ENCODE measurements at regions not wholly inside any gene's neighbourhood (a gene's known extent, or its start where the extent isn't known, plus 50 kb on each side); places are given as distances from the start of the nearest gene placed in this dataset.
A peak's percentile ranks its signal among the peaks of the same experiment; 100 is the strongest.

DNA sequence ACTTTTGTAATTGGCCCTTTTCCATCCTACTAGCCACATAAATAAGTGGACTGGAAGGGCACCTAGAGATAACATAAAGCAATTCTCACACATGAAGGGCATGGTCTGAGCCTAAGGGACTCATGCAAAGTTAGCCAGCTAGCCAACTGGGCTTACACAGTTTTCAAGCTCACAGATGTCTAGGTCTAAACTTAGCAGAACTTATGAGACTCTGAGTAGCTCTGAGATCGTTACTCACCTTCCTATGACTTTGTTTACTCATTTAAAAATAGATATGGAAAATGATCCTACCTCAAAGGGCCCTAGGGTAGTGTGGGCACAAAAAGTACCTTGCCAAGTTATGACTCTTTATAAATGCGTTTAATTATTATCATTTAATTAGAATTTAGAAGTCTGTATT, 410.4 kb upstream of the MPDZ start:
- Mint-ChIP-seq H3K4me3 (no peak overlapping the region), H3K9me3 (peaks cover 5 to 43% (median 17%) of the 10 kb centered on the region in 5 donors)

DNA sequence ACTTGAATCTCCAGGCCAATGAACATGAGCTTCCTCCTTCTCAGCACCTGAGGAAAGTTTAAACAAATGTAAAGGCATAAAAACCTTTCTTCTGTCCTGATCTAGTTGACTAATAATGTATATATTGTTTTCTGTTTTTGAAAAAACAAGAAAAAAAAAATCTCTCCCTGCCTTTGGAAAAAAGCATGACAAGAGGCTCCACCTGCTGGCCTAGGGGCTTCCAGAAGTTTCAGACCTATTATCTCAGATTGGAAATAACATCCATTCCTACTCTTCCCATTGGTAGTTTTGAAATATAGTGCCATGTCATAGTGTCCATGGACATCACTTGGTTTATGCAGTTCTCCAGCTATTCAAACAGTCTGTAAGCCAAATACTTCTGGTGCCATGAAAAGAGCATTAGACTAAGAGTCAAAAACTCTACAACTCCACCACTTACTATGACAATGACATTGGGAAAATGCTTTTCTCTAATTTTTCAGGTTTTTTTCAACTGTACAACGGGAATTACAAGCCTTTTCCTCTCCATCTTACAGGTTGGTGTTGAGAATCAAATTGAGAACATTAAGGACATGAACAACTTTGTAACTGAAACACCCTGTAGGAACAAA, 409.6 kb upstream of the MPDZ start:
- Mint-ChIP-seq H3K36me3 (no peaks in the 10 kb centered on the region), H3K4me1 (no peaks in the 10 kb centered on the region), H3K27me3 (no peaks in the 10 kb centered on the region), H3K9me3 (peaks cover 5 to 35% (median 14%) of the 10 kb centered on the region in 5 donors), H3K4me3 (no peak overlapping the region), H3K27ac (no peak overlapping the region)
- ChIA-PET POLR2A (no interaction called here), CTCF (no interaction called here)
- Histone ChIP-seq H3K4me1 (ENCODE audit: insufficient read depth, low read length) (no peaks in the 10 kb centered on the region), H3K36me3 (ENCODE audit: insufficient read depth, low read length) (no peaks in the 10 kb centered on the region), H3K27ac (ENCODE audit: low read depth, low read length) (no peak overlapping the region), H3K4me3 (ENCODE audit: low read length) (no peak overlapping the region), H3K27me3 (ENCODE audit: insufficient read depth, low read length, poor library complexity, severe bottlenecking) (no peaks in the 10 kb centered on the region), H3K9me3 (ENCODE audit: low read length) (no peaks in the 10 kb centered on the region)
- no peak for DNase-seq

More for the DNA sequence above, 410.4 kb upstream of the MPDZ start:
- no peaks in the 10 kb centered on the region for H3K4me1 Mint-ChIP-seq
- Histone ChIP-seq H3K27me3 (ENCODE audit: insufficient read depth, low read length, poor library complexity, severe bottlenecking) (no peaks in the 10 kb centered on the region), H3K36me3 (ENCODE audit: insufficient read depth, low read length) (no peaks in the 10 kb centered on the region), H3K9me3 (ENCODE audit: low read length) (no peaks in the 10 kb centered on the region), H3K27ac (ENCODE audit: low read depth, low read length) (no peak overlapping the region), H3K4me3 (ENCODE audit: low read length) (no peak overlapping the region), H3K4me1 (ENCODE audit: insufficient read depth, low read length) (no peaks in the 10 kb centered on the region)
- no peak overlapping the region for H3K27ac Mint-ChIP-seq
- CTCF ChIA-PET, result no interaction called here
- no peaks in the 10 kb centered on the region for H3K36me3 Mint-ChIP-seq
- H3K27me3 Mint-ChIP-seq, result no peaks in the 10 kb centered on the region
- no peak for DNase-seq
- POLR2A ChIA-PET, result no interaction called here

GRCh38 chr9:13688223-13688989, 408.9 kb upstream of the MPDZ start:
- ChIA-PET POLR2A (no interaction called here), CTCF (no interaction called here)
- no peaks in the 10 kb centered on the region for H3K36me3 ChIP-seq (ENCODE audit: insufficient read depth, low read length)
- H3K4me3 ChIP-seq (ENCODE audit: low read length), result no peak overlapping the region
- H3K9me3 ChIP-seq (ENCODE audit: low read length), result no peaks in the 10 kb centered on the region
- DNase-seq, result no peak
- H3K27ac ChIP-seq (ENCODE audit: low read depth, low read length), result no peak overlapping the region
- Mint-ChIP-seq H3K36me3 (no peaks in the 10 kb centered on the region), H3K9me3 (peaks cover 5 to 28% (median 8%) of the 10 kb centered on the region in 5 donors), H3K27me3 (no peaks in the 10 kb centered on the region), H3K4me3 (no peak overlapping the region), H3K4me1 (no peaks in the 10 kb centered on the region), H3K27ac (no peak overlapping the region)
- H3K27me3 ChIP-seq (ENCODE audit: insufficient read depth, low read length, poor library complexity, severe bottlenecking), result no peaks in the 10 kb centered on the region
- no peaks in the 10 kb centered on the region for H3K4me1 ChIP-seq (ENCODE audit: insufficient read depth, low read length)

GRCh38 chr9:13684656-13685055, 405.2 kb upstream of the MPDZ start:
- Mint-ChIP-seq H3K36me3 (no peaks in the 10 kb centered on the region), H3K4me3 (no peak overlapping the region), H3K4me1 (no peaks in the 10 kb centered on the region), H3K27ac (no peak overlapping the region), H3K9me3 (peaks cover 2 to 21% (median 7%) of the 10 kb centered on the region in 5 donors), H3K27me3 (no peaks in the 10 kb centered on the region)
- no peak for DNase-seq
- no peaks in the 10 kb centered on the region for H3K36me3 ChIP-seq (ENCODE audit: insufficient read depth, low read length)
- H3K4me3 ChIP-seq (ENCODE audit: low read length), result no peak overlapping the region
- ChIA-PET CTCF (no interaction called here), POLR2A (no interaction called here)
- no peaks in the 10 kb centered on the region for H3K9me3 ChIP-seq (ENCODE audit: low read length)
- H3K4me1 ChIP-seq (ENCODE audit: insufficient read depth, low read length), result no peaks in the 10 kb centered on the region
- H3K27ac ChIP-seq (ENCODE audit: low read depth, low read length), result no peak overlapping the region
- H3K27me3 ChIP-seq (ENCODE audit: insufficient read depth, low read length, poor library complexity, severe bottlenecking), result no peaks in the 10 kb centered on the region

DNA sequence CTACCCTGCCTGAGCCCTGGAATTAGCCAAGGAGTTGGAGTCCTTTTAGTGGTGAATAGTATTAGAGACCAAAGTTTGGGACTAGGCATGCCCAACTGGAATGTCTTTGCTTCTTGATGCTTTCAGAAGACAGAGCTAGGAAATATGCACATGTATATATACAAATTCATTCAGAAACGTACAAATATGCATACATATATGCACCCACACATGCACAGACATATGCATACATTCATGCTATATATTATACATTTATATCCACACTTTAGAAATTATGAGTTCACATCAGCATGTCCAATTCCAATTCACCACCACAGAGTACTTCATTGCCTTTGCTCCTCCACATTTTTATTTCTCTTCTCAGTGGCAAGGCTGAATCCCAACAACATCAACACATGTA, 398.3 kb upstream of the MPDZ start:
- H3K4me3 Mint-ChIP-seq, result no peak overlapping the region
- H3K36me3 Mint-ChIP-seq, result no peaks in the 10 kb centered on the region
- no peaks in the 10 kb centered on the region for H3K4me1 ChIP-seq (ENCODE audit: insufficient read depth, low read length)
- H3K27ac Mint-ChIP-seq, result no peak overlapping the region
- H3K27ac ChIP-seq (ENCODE audit: low read depth, low read length), result no peak overlapping the region
- no peaks in the 10 kb centered on the region for H3K4me1 Mint-ChIP-seq
- H3K9me3 Mint-ChIP-seq, result peaks cover 0 to 31% (median 0%) of the 10 kb centered on the region in 5 donors
- no peaks in the 10 kb centered on the region for H3K9me3 ChIP-seq (ENCODE audit: low read length)
- H3K36me3 ChIP-seq (ENCODE audit: insufficient read depth, low read length), result no peaks in the 10 kb centered on the region
- CTCF ChIA-PET, result no interaction called here
- POLR2A ChIA-PET, result no interaction called here
- no peak for DNase-seq
- no peak overlapping the region for H3K4me3 ChIP-seq (ENCODE audit: low read length)
- H3K27me3 Mint-ChIP-seq, result no peaks in the 10 kb centered on the region
- H3K27me3 ChIP-seq (ENCODE audit: insufficient read depth, low read length, poor library complexity, severe bottlenecking), result no peaks in the 10 kb centered on the region

DNA sequence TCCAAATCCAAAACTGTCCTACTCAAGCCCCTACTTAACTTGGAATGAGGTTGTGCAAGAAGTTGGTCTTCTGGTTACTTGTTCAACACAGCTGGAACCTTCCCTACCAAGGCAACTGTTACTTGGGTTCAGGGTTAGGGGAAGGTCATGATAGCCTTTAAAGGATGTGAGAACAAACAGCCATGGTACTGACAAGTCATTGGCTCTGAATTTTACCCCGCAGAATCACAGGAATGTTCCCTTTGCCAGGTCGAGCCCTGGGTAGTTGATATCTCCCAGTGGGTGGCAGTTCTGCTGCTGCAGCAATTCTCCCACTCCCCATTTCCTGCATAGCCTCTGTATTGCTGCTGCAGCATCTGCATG, 396.1 kb upstream of the MPDZ start:
- no peak for DNase-seq
- Histone ChIP-seq H3K4me1 (ENCODE audit: insufficient read depth, low read length) (no peaks in the 10 kb centered on the region), H3K9me3 (ENCODE audit: low read length) (no peaks in the 10 kb centered on the region), H3K36me3 (ENCODE audit: insufficient read depth, low read length) (no peaks in the 10 kb centered on the region), H3K4me3 (ENCODE audit: low read length) (no peak overlapping the region), H3K27me3 (ENCODE audit: insufficient read depth, low read length, poor library complexity, severe bottlenecking) (no peaks in the 10 kb centered on the region), H3K27ac (ENCODE audit: low read depth, low read length) (no peak overlapping the region)
- Mint-ChIP-seq H3K27ac (peak overlapping the region in 1 of 8 donors; percentile 33), H3K36me3 (no peaks in the 10 kb centered on the region), H3K27me3 (peaks cover 0 to 2% of the 10 kb centered on the region in 2 donors), H3K4me3 (no peak overlapping the region), H3K4me1 (no peaks in the 10 kb centered on the region), H3K9me3 (peaks cover 0 to 21% (median 3%) of the 10 kb centered on the region in 5 donors)
- ChIA-PET CTCF (no interaction called here), POLR2A (no interaction called here)

DNA sequence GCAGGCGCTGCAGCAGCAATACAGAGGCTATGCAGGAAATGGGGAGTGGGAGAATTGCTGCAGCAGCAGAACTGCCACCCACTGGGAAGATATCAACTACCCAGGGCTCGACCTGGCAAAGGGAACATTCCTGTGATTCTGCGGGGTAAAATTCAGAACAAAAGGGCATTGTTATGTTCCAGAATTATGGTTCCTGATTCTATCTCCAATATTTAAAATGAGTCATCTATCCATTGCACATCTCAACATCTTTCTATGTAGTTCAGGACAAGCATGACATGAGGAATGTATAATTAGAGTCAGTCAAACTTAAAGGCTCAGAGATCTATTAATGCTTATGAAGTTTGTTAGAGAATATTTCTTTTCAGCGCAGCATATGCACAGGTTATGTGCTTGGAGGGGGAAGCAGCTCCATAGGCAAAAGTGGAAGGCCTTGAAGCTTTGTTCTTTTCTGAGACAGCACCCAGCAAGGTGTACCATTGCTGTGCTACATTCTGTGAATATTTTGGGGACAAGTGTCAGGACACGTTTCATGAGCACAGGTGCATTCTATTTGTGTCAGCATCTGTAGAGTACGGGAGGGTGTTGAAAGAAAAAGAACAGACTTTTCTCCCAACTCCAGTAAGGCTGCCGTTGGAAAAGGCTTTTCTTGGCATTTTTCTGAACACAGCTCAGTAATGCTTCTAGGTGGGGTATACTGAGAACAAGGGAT, 395.6 kb upstream of the MPDZ start:
- ChIA-PET POLR2A (no interaction called here), CTCF (no interaction called here)
- H3K36me3 Mint-ChIP-seq, result no peaks in the 10 kb centered on the region
- no peaks in the 10 kb centered on the region for H3K9me3 ChIP-seq (ENCODE audit: low read length)
- no peaks in the 10 kb centered on the region for H3K4me1 Mint-ChIP-seq
- H3K27me3 Mint-ChIP-seq, result peaks cover 0 to 2% of the 10 kb centered on the region in 2 donors
- DNase-seq, result no peak
- H3K27ac ChIP-seq (ENCODE audit: low read depth, low read length), result no peak overlapping the region
- no peaks in the 10 kb centered on the region for H3K36me3 ChIP-seq (ENCODE audit: insufficient read depth, low read length)
- H3K4me1 ChIP-seq (ENCODE audit: insufficient read depth, low read length), result no peaks in the 10 kb centered on the region
- H3K27me3 ChIP-seq (ENCODE audit: insufficient read depth, low read length, poor library complexity, severe bottlenecking), result no peaks in the 10 kb centered on the region
- no peak overlapping the region for H3K4me3 ChIP-seq (ENCODE audit: low read length)
- H3K27ac Mint-ChIP-seq, result no peak overlapping the region
- peaks cover 0 to 19% (median 3%) of the 10 kb centered on the region in 5 donors for H3K9me3 Mint-ChIP-seq
- H3K4me3 Mint-ChIP-seq, result no peak overlapping the region

GRCh38 chr9:13673348-13673747, 393.9 kb upstream of the MPDZ start:
- no peaks in the 10 kb centered on the region for H3K27me3 ChIP-seq (ENCODE audit: insufficient read depth, low read length, poor library complexity, severe bottlenecking)
- H3K27ac ChIP-seq (ENCODE audit: low read depth, low read length), result no peak overlapping the region
- no peak overlapping the region for H3K4me3 ChIP-seq (ENCODE audit: low read length)
- no peaks in the 10 kb centered on the region for H3K9me3 ChIP-seq (ENCODE audit: low read length)
- H3K36me3 ChIP-seq (ENCODE audit: insufficient read depth, low read length), result no peaks in the 10 kb centered on the region
- ChIA-PET POLR2A (no interaction called here), CTCF (no interaction called here)
- no peaks in the 10 kb centered on the region for H3K4me1 ChIP-seq (ENCODE audit: insufficient read depth, low read length)
- H3K4me3 Mint-ChIP-seq, result no peak overlapping the region
- no peaks in the 10 kb centered on the region for H3K36me3 Mint-ChIP-seq
- H3K9me3 Mint-ChIP-seq, result peaks cover 0 to 28% (median 7%) of the 10 kb centered on the region in 5 donors
- no peak for DNase-seq
- H3K4me1 Mint-ChIP-seq, result no peaks in the 10 kb centered on the region
- H3K27ac Mint-ChIP-seq, result no peak overlapping the region
- peaks cover 0 to 2% of the 10 kb centered on the region in 2 donors for H3K27me3 Mint-ChIP-seq

All from CD8-positive, alpha-beta memory T cell (primary cell).